CD14-positive monocyte (primary cell): ENCODE measurements at regions not wholly inside any gene's neighbourhood (a gene's known extent, or its start where the extent isn't known, plus 50 kb on each side); places are given as distances from the start of the nearest gene placed in this dataset.

Experiments
- DNase-seq, 3 donors: peaks; one replicate each; pipeline ENCODE4 v3.0.0-alpha.2; 2011 to 2022
- H2AFZ ChIP-seq: 2 replicates; pipeline ENCODE4 v1.6.0; 2012; ENCODE audit warnings: mild to moderate bottlenecking, low read depth, low read length, inconsistent platforms; ENCODE audit not compliant: insufficient read depth, poor library complexity, severe bottlenecking
- H3K27ac ChIP-seq, 2 donors: 1 replicate in 1 of 2; 2 replicates in 1 of 2; pipeline ENCODE4 v1.5.1; 2012 to 2013; ENCODE audit warnings: low read length in 2 of 2, control low read depth in 1 of 2, inconsistent platforms in 1 of 2, low read depth in 1 of 2, mild to moderate bottlenecking in 1 of 2
- H3K27me3 ChIP-seq, 2 donors: one replicate each; pipeline versions ENCODE4 v1.6.0 to v1.6.1; 2011 to 2013; ENCODE audit warnings: low read length in 2 of 2; ENCODE audit not compliant: control insufficient read depth in 2 of 2, insufficient read depth in 2 of 2
- H3K36me3 ChIP-seq, 2 donors: replicated peaks in 1 of 2; 1 replicate in 1 of 2; 2 replicates in 1 of 2; pipeline versions ENCODE4 v1.5.1 to v1.6.1; 2012 to 2013; ENCODE audit warnings: low read length in 2 of 2, control low read depth in 1 of 2, inconsistent platforms in 1 of 2, mild to moderate bottlenecking in 1 of 2; ENCODE audit not compliant: insufficient read depth in 2 of 2, control insufficient read depth in 1 of 2
- H3K4me1 ChIP-seq, 2 donors: 1 replicate in 1 of 2; 2 replicates in 1 of 2; pipeline versions ENCODE4 v1.5.1 to v1.6.1; 2012 to 2013; ENCODE audit warnings: low read length in 2 of 2, control low read depth in 1 of 2, inconsistent platforms in 1 of 2, mild to moderate bottlenecking in 1 of 2, moderate library complexity in 1 of 2; ENCODE audit not compliant: insufficient read depth in 2 of 2, control insufficient read depth in 1 of 2
- H3K4me2 ChIP-seq: replicated peaks from 2 replicates; pipeline ENCODE3; 2012; ENCODE audit warnings: low read length, moderate library complexity, mild to moderate bottlenecking; ENCODE audit not compliant: poor library complexity, severe bottlenecking; ENCODE audit errors: extremely low read depth
- H3K4me3 ChIP-seq, 3 experiments: fragments of 200-600 bp in 1 of 3; sonication (generic) in 1 of 3; replicated peaks in 1 of 3; 1 replicate in 2 of 3; 2 replicates in 1 of 3; pipeline ENCODE4 v1.5.1; 2011 to 2013; ENCODE audit warnings: low read length in 3 of 3, mild to moderate bottlenecking in 3 of 3, control low read depth in 2 of 3, low read depth in 2 of 3, inconsistent platforms in 1 of 3, moderate library complexity in 1 of 3
- H3K79me2 ChIP-seq: 2 replicates; pipeline ENCODE4 v1.6.0; 2012; ENCODE audit warnings: mild to moderate bottlenecking, control low read depth, inconsistent platforms, low read length, moderate library complexity; ENCODE audit not compliant: insufficient read depth
- H3K9ac ChIP-seq: 2 replicates; pipeline ENCODE4 v1.6.0; 2017; ENCODE audit warnings: low read length, mild to moderate bottlenecking; ENCODE audit not compliant: insufficient read depth, poor library complexity, severe bottlenecking
- H3K9me3 ChIP-seq, 2 donors: replicated peaks in 1 of 2; 1 replicate in 1 of 2; 2 replicates in 1 of 2; pipeline versions ENCODE4 v1.5.1 to v1.6.1; 2012 to 2013; ENCODE audit warnings: low read length in 2 of 2, control low read depth in 1 of 2; ENCODE audit not compliant: control insufficient read depth in 1 of 2, insufficient read depth in 1 of 2
- H4K20me1 ChIP-seq: 2 replicates; pipeline ENCODE4 v1.6.0; 2012; ENCODE audit warnings: mild to moderate bottlenecking, low read length, control low read depth, moderate library complexity; ENCODE audit not compliant: insufficient read depth
- H3K27ac Mint-ChIP-seq, 7 donors: one replicate each; pipeline ENCODE4 v1.8.0; 2020; ENCODE audit warnings: mild to moderate bottlenecking in 7 of 7, mixed read lengths in 7 of 7, moderate library complexity in 6 of 7, inconsistent platforms in 2 of 7
- H3K27me3 Mint-ChIP-seq, 3 donors: one replicate each; pipeline ENCODE4 v1.8.0; 2021 to 2022; ENCODE audit warnings: low read depth in 3 of 3, mild to moderate bottlenecking in 3 of 3, mixed read lengths in 3 of 3, moderate library complexity in 3 of 3, inconsistent platforms in 1 of 3
- H3K36me3 Mint-ChIP-seq, 2 donors: one replicate each; pipeline ENCODE4 v1.8.0; 2020; ENCODE audit warnings: mixed read lengths in 2 of 2, inconsistent platforms in 1 of 2, mild to moderate bottlenecking in 1 of 2
- H3K4me1 Mint-ChIP-seq: one replicate; pipeline ENCODE4 v1.8.0; 2020; ENCODE audit warnings: mild to moderate bottlenecking, mixed read lengths
- H3K4me3 Mint-ChIP-seq, 2 donors: one replicate each; pipeline ENCODE4 v1.8.0; 2020; ENCODE audit warnings: mild to moderate bottlenecking in 2 of 2, mixed read lengths in 2 of 2, moderate library complexity in 1 of 2
- H3K9me3 Mint-ChIP-seq, 7 donors: one replicate each; pipeline ENCODE4 v1.8.0; 2020 to 2022; ENCODE audit warnings: mixed read lengths in 7 of 7, mild to moderate bottlenecking in 6 of 7, moderate library complexity in 6 of 7, inconsistent platforms in 2 of 7
- CTCF ChIP-seq: fragments of 200-600 bp; IDR thresholded peaks from one replicate; pipeline ENCODE4 v1.8.0; 2022; ENCODE audit warnings: antibody characterized with exemption, mild to moderate bottlenecking
- WGBS: methylation state at CpG from one replicate; pipeline ENCODE4 v1.1.5; 2013; ENCODE audit warnings: missing lambda C conversion rate; ENCODE audit not compliant: insufficient coverage; 5-methylcytosine and 5-hydroxymethylcytosine counted together
- intact Hi-C, 2 donors: fragments of 100-400 bp; cut with micrococcal nuclease; formaldehyde crosslinking; loops; one replicate each; pipeline versions ENCODE4 v1.15.0 to v1.15.1; 2023

GRCh38 chr1:238944028-238944427 is 442.3 kb upstream of the CHRM3 start:
- Mint-ChIP-seq H3K27ac (no peak overlapping the region), H3K4me1 (no peaks in the 10 kb centered on the region), H3K9me3 (peaks cover 0 to 3% (median 1%) of the 10 kb centered on the region in 7 donors), H3K36me3 (no peaks in the 10 kb centered on the region), H3K4me3 (no peak overlapping the region), H3K27me3 (no peaks in the 10 kb centered on the region)
- Histone ChIP-seq H2AFZ (no peak overlapping the region), H3K27me3 (no peaks in the 10 kb centered on the region), H3K9ac (no peak overlapping the region), H3K9me3 (peaks cover 0 to 5% of the 10 kb centered on the region in 2 donors), H3K36me3 (no peaks in the 10 kb centered on the region), H3K4me2 (no peak overlapping the region), H3K4me1 (no peaks in the 10 kb centered on the region), H3K79me2 (no peaks in the 10 kb centered on the region), H4K20me1 (no peaks in the 10 kb centered on the region), H3K4me3 (no peak overlapping the region), H3K27ac (no peak overlapping the region)
- no peak for DNase-seq
- intact Hi-C loops, result no loop called here
- no CpG with 5 or more reads among the region's 1 CpG for WGBS
- no peak for TF ChIP-seq CTCF

- whole genome bisulfite sequencing, result 100% methylated on average over 1 of the region's 1 CpG
- no peaks in the 10 kb centered on the region for H3K36me3 ChIP-seq
- no peaks in the 10 kb centered on the region for H3K36me3 Mint-ChIP-seq
- no peak overlapping the region for H3K27ac ChIP-seq
- H3K27me3 ChIP-seq, result no peaks in the 10 kb centered on the region
- H3K4me3 Mint-ChIP-seq, result no peak overlapping the region
- H3K27ac Mint-ChIP-seq, result no peak overlapping the region
- no peak overlapping the region for H3K9ac ChIP-seq
- H2AFZ ChIP-seq, result no peak overlapping the region
- H4K20me1 ChIP-seq, result no peaks in the 10 kb centered on the region
- H3K4me2 ChIP-seq, result no peak overlapping the region
- H3K4me3 ChIP-seq, result no peak overlapping the region
- no peaks in the 10 kb centered on the region for H3K79me2 ChIP-seq
- H3K4me1 Mint-ChIP-seq, result no peaks in the 10 kb centered on the region
- DNase-seq, result no peak
- no peaks in the 10 kb centered on the region for H3K4me1 ChIP-seq
- no peak for TF ChIP-seq CTCF
- H3K9me3 Mint-ChIP-seq, result peaks cover 6 to 16% (median 8%) of the 10 kb centered on the region in 7 donors
- H3K27me3 Mint-ChIP-seq, result peaks cover 0 to 1% (median 0%) of the 10 kb centered on the region in 3 donors
- intact Hi-C loops, result no loop called here
- H3K9me3 ChIP-seq, result peaks cover 6 to 12% of the 10 kb centered on the region in 2 donors
These were observed 458.5 kb upstream of the CHRM3 start for GRCh38 chr1:238927899-238928298.
